ENCODE measurements at regions not wholly inside any gene's neighbourhood (a gene's known extent, or its start where the extent isn't known, plus 50 kb on each side); places are given as distances from the start of the nearest gene placed in this dataset.

DNA sequence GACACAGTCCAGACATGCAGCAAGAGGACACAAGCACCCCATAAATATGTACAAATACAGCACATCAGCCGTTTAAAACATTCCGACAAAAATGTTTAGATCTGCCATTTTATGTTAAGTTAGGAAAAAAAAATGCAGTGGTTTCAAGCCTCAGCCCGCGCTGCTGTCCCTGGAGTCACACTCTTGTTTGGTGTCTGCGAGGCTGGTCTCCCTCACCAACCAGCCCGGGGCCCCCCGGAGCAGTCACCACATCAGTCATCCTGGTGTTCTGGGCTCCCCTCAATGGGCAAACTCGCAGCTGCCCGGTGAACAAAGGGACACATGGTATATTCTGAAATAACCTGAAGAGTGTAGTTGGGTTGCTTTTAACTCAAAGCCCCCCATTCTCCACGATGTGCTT, 1022.2 kb downstream of the BRD1 start:
- TF ChIP-seq, protein P1, sequence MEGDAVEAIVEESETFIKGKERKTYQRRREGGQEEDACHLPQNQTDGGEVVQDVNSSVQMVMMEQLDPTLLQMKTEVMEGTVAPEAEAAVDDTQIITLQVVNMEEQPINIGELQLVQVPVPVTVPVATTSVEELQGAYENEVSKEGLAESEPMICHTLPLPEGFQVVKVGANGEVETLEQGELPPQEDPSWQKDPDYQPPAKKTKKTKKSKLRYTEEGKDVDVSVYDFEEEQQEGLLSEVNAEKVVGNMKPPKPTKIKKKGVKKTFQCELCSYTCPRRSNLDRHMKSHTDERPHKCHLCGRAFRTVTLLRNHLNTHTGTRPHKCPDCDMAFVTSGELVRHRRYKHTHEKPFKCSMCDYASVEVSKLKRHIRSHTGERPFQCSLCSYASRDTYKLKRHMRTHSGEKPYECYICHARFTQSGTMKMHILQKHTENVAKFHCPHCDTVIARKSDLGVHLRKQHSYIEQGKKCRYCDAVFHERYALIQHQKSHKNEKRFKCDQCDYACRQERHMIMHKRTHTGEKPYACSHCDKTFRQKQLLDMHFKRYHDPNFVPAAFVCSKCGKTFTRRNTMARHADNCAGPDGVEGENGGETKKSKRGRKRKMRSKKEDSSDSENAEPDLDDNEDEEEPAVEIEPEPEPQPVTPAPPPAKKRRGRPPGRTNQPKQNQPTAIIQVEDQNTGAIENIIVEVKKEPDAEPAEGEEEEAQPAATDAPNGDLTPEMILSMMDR (IDR thresholded peaks at IDR 0.05): no peak
- TF ChIP-seq POLR2A (IDR thresholded peaks at IDR 0.05): no peak

Measured in heart left ventricle (tissue), 13 donors.